ENCODE measurements at regions not wholly inside any gene's neighbourhood (a gene's known extent, or its start where the extent isn't known, plus 50 kb on each side); places are given as distances from the start of the nearest gene placed in this dataset.

DNA sequence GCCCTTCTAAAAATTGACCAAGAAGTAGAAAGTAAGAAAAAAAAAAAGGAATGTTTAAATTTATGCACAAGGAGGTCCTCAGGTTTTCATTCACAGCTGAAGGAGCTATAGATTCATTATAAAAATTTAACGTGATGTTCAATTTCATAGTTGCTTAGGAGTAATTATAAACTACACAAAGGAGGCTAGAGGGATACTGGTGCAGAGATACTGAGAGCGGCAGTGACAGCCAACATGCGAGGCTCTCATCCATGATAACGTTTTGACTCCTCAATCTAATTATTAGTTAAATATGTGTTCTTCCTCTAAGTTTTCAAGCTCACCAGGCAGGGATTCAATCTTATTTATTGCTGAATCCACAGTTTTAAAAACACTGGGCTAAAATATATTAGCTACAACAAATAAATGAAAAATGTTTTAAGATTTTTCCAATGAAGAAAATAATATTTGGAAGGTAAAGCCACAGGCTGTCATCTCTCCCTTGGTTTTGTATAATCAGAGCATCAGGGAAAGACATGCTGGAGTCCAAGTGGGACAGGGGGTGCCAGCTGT lies 49.8 kb upstream of the TRPC4 start:
- no peak overlapping the region for H3K4me3 ChIP-seq

More for the DNA sequence above, 49.8 kb upstream of the TRPC4 start:
- intact Hi-C loops (cut with DNase I), result no loop called here
- H3K9me3 ChIP-seq, result no peaks in the 10 kb centered on the region
- TF ChIP-seq POLR2A (IDR thresholded peaks at IDR 0.05) (no peak), POLR2AphosphoS5 (IDR thresholded peaks at IDR 0.05) (no peak)
- TF ChIP-seq, protein P1, sequence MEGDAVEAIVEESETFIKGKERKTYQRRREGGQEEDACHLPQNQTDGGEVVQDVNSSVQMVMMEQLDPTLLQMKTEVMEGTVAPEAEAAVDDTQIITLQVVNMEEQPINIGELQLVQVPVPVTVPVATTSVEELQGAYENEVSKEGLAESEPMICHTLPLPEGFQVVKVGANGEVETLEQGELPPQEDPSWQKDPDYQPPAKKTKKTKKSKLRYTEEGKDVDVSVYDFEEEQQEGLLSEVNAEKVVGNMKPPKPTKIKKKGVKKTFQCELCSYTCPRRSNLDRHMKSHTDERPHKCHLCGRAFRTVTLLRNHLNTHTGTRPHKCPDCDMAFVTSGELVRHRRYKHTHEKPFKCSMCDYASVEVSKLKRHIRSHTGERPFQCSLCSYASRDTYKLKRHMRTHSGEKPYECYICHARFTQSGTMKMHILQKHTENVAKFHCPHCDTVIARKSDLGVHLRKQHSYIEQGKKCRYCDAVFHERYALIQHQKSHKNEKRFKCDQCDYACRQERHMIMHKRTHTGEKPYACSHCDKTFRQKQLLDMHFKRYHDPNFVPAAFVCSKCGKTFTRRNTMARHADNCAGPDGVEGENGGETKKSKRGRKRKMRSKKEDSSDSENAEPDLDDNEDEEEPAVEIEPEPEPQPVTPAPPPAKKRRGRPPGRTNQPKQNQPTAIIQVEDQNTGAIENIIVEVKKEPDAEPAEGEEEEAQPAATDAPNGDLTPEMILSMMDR (IDR thresholded peaks at IDR 0.05), result no peak
- H3K36me3 ChIP-seq, result no peaks in the 10 kb centered on the region
- no peak for DNase-seq (ENCODE audit: low spot score)
- H3K27me3 ChIP-seq (replicated peaks; ENCODE audit: insufficient read depth), result peaks cover 3% of the 10 kb centered on the region
- WGBS, result 43% methylated on average over 4 of the region's 4 CpGs
- no peak overlapping the region for H3K27ac ChIP-seq
- H3K4me1 ChIP-seq (replicated peaks), result no peaks in the 10 kb centered on the region
